GM19043 (cell line): ENCODE measurements at regions not wholly inside any gene's neighbourhood (a gene's known extent, or its start where the extent isn't known, plus 50 kb on each side); places are given as distances from the start of the nearest gene placed in this dataset.

ENCODE experiments used
- ATAC-seq: cut with Tn5 transposase; IDR thresholded peaks from one replicate; pipeline ENCODE4 v1.9.1; 2021; ENCODE audit warnings: low read depth; ENCODE audit not compliant: unreplicated experiment

GRCh38 chr3:40793730-40794129 is 269.0 kb downstream of the ZNF621 start:
- no peak for ATAC-seq

- no peak for ATAC-seq
These were observed 275.6 kb downstream of the ZNF621 start for GRCh38 chr3:40800343-40800742.

GRCh38 chr3:40801284-40801741 is 276.6 kb downstream of the ZNF621 start:
- ATAC-seq: no peak

GRCh38 chr3:40803311-40803710 is 278.6 kb downstream of the ZNF621 start:
- ATAC-seq: no peak

GRCh38 chr3:40805456-40805855 is 280.7 kb downstream of the ZNF621 start:
- ATAC-seq: no peak

- no peak for ATAC-seq
These were observed 286.1 kb downstream of the ZNF621 start for GRCh38 chr3:40810813-40811212.

GRCh38 chr3:40817017-40817416 is 292.3 kb downstream of the ZNF621 start:
- ATAC-seq: no peak

- ATAC-seq: no peak
These were observed 296.6 kb downstream of the ZNF621 start for GRCh38 chr3:40821315-40821714.

- no peak for ATAC-seq
These were observed 302.5 kb downstream of the ZNF621 start for GRCh38 chr3:40827226-40827625.

GRCh38 chr3:40827942-40828688 is 303.4 kb downstream of the ZNF621 start:
- no peak for ATAC-seq

- no peak for ATAC-seq
These were observed 304.1 kb downstream of the ZNF621 start for GRCh38 chr3:40828741-40829415.

GRCh38 chr3:40829876-40830275 is 305.1 kb downstream of the ZNF621 start:
- no peak for ATAC-seq

GRCh38 chr3:40837300-40837699 is 312.5 kb downstream of the ZNF621 start:
- no peak for ATAC-seq

- no peak for ATAC-seq
These were observed 316.4 kb downstream of the ZNF621 start for GRCh38 chr3:40841131-40841530.

GRCh38 chr3:40841570-40842109 is 316.9 kb downstream of the ZNF621 start:
- no peak for ATAC-seq

- ATAC-seq: no peak
These were observed 318.0 kb downstream of the ZNF621 start for GRCh38 chr3:40842714-40843113.

- ATAC-seq: no peak
These were observed 318.5 kb downstream of the ZNF621 start for GRCh38 chr3:40843208-40843624.

- no peak for ATAC-seq
These were observed 319.2 kb downstream of the ZNF621 start for GRCh38 chr3:40843851-40844548.

GRCh38 chr3:40844896-40845295 is 320.1 kb downstream of the ZNF621 start:
- no peak for ATAC-seq

- no peak for ATAC-seq
These were observed 320.7 kb downstream of the ZNF621 start for GRCh38 chr3:40845447-40845846.

GRCh38 chr3:40845916-40846315 is 321.2 kb downstream of the ZNF621 start:
- ATAC-seq: no peak
